HepG2 (cell line): ENCODE measurements at regions not wholly inside any gene's neighbourhood (a gene's known extent, or its start where the extent isn't known, plus 50 kb on each side); places are given as distances from the start of the nearest gene placed in this dataset.
A peak's percentile ranks its signal among the peaks of the same experiment; 100 is the strongest.

Source experiments
- ATAC-seq: fragments of 200-7000 bp; cut with Tn5 transposase; 3 replicates; pipeline ENCODE4 v1.9.1; 2020; ENCODE audit warnings: mild to moderate bottlenecking, moderate library complexity
- BruUV-seq: library from RNA; stranded (reverse); fragments of 400-500 nt; replicated peaks from 2 replicates; lab custom pipeline; 2021; lab: Mats Ljungman, UMichigan
- CTCF ChIA-PET: fragments of 300-600 bp; formaldehyde crosslinking; extraction: SDS; loops from one replicate; lab custom pipeline; 2021; ENCODE audit warnings: low total read pairs, inconsistent platforms, low intra/inter-chr PET ratio; lab: Yijun Ruan, JAX
- POLR2A ChIA-PET: fragments of 350-600 bp; sonication (Branson Sonifier 250); formaldehyde crosslinking; loops from one replicate; lab custom pipeline; 2020; ENCODE audit warnings: antibody characterized with exemption, inconsistent platforms; lab: Yijun Ruan, JAX
- DNase-seq: peaks from one replicate; pipeline ENCODE4 v3.0.0-alpha.2; 2015; ENCODE audit warnings: low spot score
- FAIRE-seq: peaks from 3 replicates; lab custom pipeline; 2011; peaks lifted over from hg19 to GRCh38; lab: Jason Lieb, UNC
- H2AFZ ChIP-seq: one replicate; pipeline ENCODE4 v1.6.1; 2011; ENCODE audit warnings: low read length, inconsistent platforms
- H3K27ac ChIP-seq: fragments of 300-600 bp; 3 replicates; pipeline ENCODE4 v1.8.0; 2011; ENCODE audit warnings: mixed run types, mild to moderate bottlenecking, mixed read lengths, low read length, inconsistent platforms; ENCODE audit not compliant: insufficient read depth; ENCODE audit errors: extremely low read length
- H3K27me3 ChIP-seq, 2 experiments: fragments of 200-600 bp in 1 of 2; 2 replicates in 1 of 2; 3 replicates in 1 of 2; pipeline versions ENCODE4 v1.6.0 to v1.8.0; 2011; ENCODE audit warnings: low read length in 2 of 2, mild to moderate bottlenecking in 2 of 2, moderate library complexity in 2 of 2, inconsistent platforms in 1 of 2; ENCODE audit not compliant: insufficient read depth in 2 of 2, control insufficient read depth in 1 of 2
- H3K36me3 ChIP-seq, 2 experiments: fragments of 200-600 bp in 1 of 2; replicated peaks in 1 of 2; 2 replicates in 1 of 2; 3 replicates in 1 of 2; pipeline versions ENCODE4 v1.5.1 to v1.8.0; 2011; ENCODE audit warnings: low read length in 2 of 2, inconsistent platforms in 1 of 2; ENCODE audit not compliant: insufficient read depth in 2 of 2, control insufficient read depth in 1 of 2
- H3K4me1 ChIP-seq: 2 replicates; pipeline ENCODE4 v1.5.1; 2012; ENCODE audit warnings: low read length, inconsistent platforms; ENCODE audit not compliant: insufficient read depth
- H3K4me2 ChIP-seq: 2 replicates; pipeline ENCODE4 v1.6.0; 2011; ENCODE audit warnings: low read depth, low read length, inconsistent platforms
- H3K4me3 ChIP-seq, 3 experiments: fragments of 200-600 bp in 1 of 3; sonication (generic), shearing (Covaris generic) in 1 of 3; replicated peaks in 1 of 3; 2 replicates each; pipeline ENCODE4 v1.5.1; 2011 to 2016; ENCODE audit warnings: low read length in 3 of 3, inconsistent platforms in 2 of 3, low read depth in 2 of 3, mild to moderate bottlenecking in 2 of 3, control low read depth in 1 of 3, mixed read lengths in 1 of 3; ENCODE audit not compliant: insufficient read depth in 1 of 3
- H3K79me2 ChIP-seq: one replicate; pipeline ENCODE4 v1.6.1; 2011; ENCODE audit warnings: low read length, inconsistent platforms; ENCODE audit not compliant: insufficient read depth
- H3K9ac ChIP-seq: 2 replicates; pipeline ENCODE4 v1.6.0; 2011; ENCODE audit warnings: mild to moderate bottlenecking, low read depth, low read length, inconsistent platforms; ENCODE audit not compliant: insufficient read depth
- H3K9me3 ChIP-seq: 2 replicates; pipeline ENCODE4 v1.5.1; 2012; ENCODE audit warnings: mild to moderate bottlenecking, low read length
- H4K20me1 ChIP-seq: 2 replicates; pipeline ENCODE4 v1.6.0; 2011; ENCODE audit warnings: inconsistent platforms, mild to moderate bottlenecking, low read length, moderate library complexity; ENCODE audit not compliant: insufficient read depth
- ETV6 ChIP-seq: sonication (generic); formaldehyde crosslinking; conservative IDR thresholded peaks from 2 replicates; pipeline ENCODE4 v1.4.0; 2020; ENCODE audit warnings: missing genetic modification reagents
- HNRNPL ChIP-seq: fragments of 200-400 bp; formaldehyde crosslinking; IDR thresholded peaks from 2 replicates; pipeline ENCODE4 v1.6.1; 2017; ENCODE audit warnings: mild to moderate bottlenecking, low read depth, low read length
- KDM4B ChIP-seq: sonication (generic); formaldehyde crosslinking; IDR thresholded peaks from 2 replicates; pipeline ENCODE4 v1.4.0; 2020; ENCODE audit warnings: missing genetic modification reagents
- MAFG ChIP-seq: sonication (generic); formaldehyde crosslinking; IDR thresholded peaks from 2 replicates; pipeline ENCODE4 v1.5.1; 2020; ENCODE audit warnings: mild to moderate bottlenecking, missing genetic modification reagents
- MBD4 ChIP-seq: IDR thresholded peaks from 2 replicates; pipeline ENCODE4 v1.6.1; 2012; ENCODE audit warnings: low read length, inconsistent platforms, borderline replicate concordance
- NFE2L2 ChIP-seq: fragments of 150-350 bp; IDR thresholded peaks from 2 replicates; pipeline ENCODE4 v1.6.1; 2014; ENCODE audit warnings: low read length
- SOX13 ChIP-seq, 3 experiments: fragments of 450-650 bp in 1 of 3; sonication (generic) in 1 of 3; formaldehyde crosslinking in 1 of 3; IDR thresholded peaks in 2 of 3; conservative IDR thresholded peaks in 1 of 3; 2 replicates each; pipeline versions ENCODE4 v1.5.0 to v1.6.1; 2016 to 2020; ENCODE audit warnings: antibody characterized with exemption in 1 of 3, mild to moderate bottlenecking in 1 of 3, missing compliant biosample characterization in 1 of 3, missing genetic modification reagents in 1 of 3, moderate library complexity in 1 of 3
- WIZ ChIP-seq: sonication (generic); formaldehyde crosslinking; IDR thresholded peaks from 2 replicates; pipeline ENCODE4 v1.5.1; 2020; ENCODE audit warnings: mild to moderate bottlenecking, missing genetic modification reagents
- ZFP36 ChIP-seq: fragments of 150-350 bp; IDR thresholded peaks from 2 replicates; pipeline ENCODE4 v1.6.1; 2018; ENCODE audit warnings: borderline replicate concordance, low read length, low read depth; ENCODE audit not compliant: partially characterized antibody
- ZFYVE20 ChIP-seq: sonication (generic); formaldehyde crosslinking; IDR thresholded peaks from 2 replicates; pipeline ENCODE4 v1.8.0; 2023; ENCODE audit warnings: low read depth, mild to moderate bottlenecking, moderate library complexity, missing genetic modification reagents, borderline replicate concordance
- ZNF317 ChIP-seq: sonication (generic); formaldehyde crosslinking; IDR thresholded peaks from 2 replicates; pipeline ENCODE4 v1.5.0; 2020; ENCODE audit warnings: mild to moderate bottlenecking, missing genetic modification reagents
- ZNF337 ChIP-seq: sonication (generic); formaldehyde crosslinking; IDR thresholded peaks from 2 replicates; pipeline ENCODE4 v1.5.1; 2020; ENCODE audit warnings: missing genetic modification reagents, low read depth, mild to moderate bottlenecking, borderline replicate concordance
- ZNF550 ChIP-seq: sonication (generic); formaldehyde crosslinking; IDR thresholded peaks from 2 replicates; pipeline ENCODE4 v1.4.0; 2020; ENCODE audit warnings: mild to moderate bottlenecking, missing genetic modification reagents, borderline replicate concordance
- WGBS: methylation state at CpG from one replicate; pipeline ENCODE4 v1.1.6; 2017; ENCODE audit warnings: low lambda C conversion rate; 5-methylcytosine and 5-hydroxymethylcytosine counted together
- in situ Hi-C: cut with HindIII; loops from 2 replicates; pipeline ENCODE4 v1.10.0; 2017; ENCODE audit warnings: low pct_unique_long_range_greater_than_20kb; ENCODE audit not compliant: extremely low pct_ligation_motif_present
- intact Hi-C: fragments of 100-400 bp; cut with micrococcal nuclease; formaldehyde crosslinking; loops from one replicate; pipeline ENCODE4 v1.10.0; 2022; ENCODE audit not compliant: unreplicated experiment
- TF ChIP-seq, protein P1 (sequence below): sonication (generic); formaldehyde crosslinking; IDR thresholded peaks from 2 replicates; pipeline ENCODE4 v1.8.0; 2022; ENCODE audit warnings: mild to moderate bottlenecking, missing genetic modification reagents, borderline replicate concordance

- H3K4me1 ChIP-seq = peaks cover 52% of the 10 kb centered on the region
- H3K4me3 ChIP-seq = no peak overlapping the region
- no peaks in the 10 kb centered on the region for H3K79me2 ChIP-seq
- H3K27me3 ChIP-seq = no peaks in the 10 kb centered on the region
- no peak overlapping the region for H3K4me2 ChIP-seq
- BruUV-seq = no TSS peak
- no peak overlapping the region for H2AFZ ChIP-seq
- no peak overlapping the region for H3K9ac ChIP-seq
- in situ Hi-C loops (no loop called here), intact Hi-C loops (no loop called here)
- H3K9me3 ChIP-seq = no peaks in the 10 kb centered on the region
- POLR2A ChIA-PET = no interaction called here
- no peaks in the 10 kb centered on the region for H4K20me1 ChIP-seq
- no peak for DNase-seq
- WGBS = 66% methylated on average over 3 of the region's 3 CpGs
- TF ChIP-seq ETV6 = no peak
- TF ChIP-seq KDM4B = no peak
- TF ChIP-seq, protein P1, sequence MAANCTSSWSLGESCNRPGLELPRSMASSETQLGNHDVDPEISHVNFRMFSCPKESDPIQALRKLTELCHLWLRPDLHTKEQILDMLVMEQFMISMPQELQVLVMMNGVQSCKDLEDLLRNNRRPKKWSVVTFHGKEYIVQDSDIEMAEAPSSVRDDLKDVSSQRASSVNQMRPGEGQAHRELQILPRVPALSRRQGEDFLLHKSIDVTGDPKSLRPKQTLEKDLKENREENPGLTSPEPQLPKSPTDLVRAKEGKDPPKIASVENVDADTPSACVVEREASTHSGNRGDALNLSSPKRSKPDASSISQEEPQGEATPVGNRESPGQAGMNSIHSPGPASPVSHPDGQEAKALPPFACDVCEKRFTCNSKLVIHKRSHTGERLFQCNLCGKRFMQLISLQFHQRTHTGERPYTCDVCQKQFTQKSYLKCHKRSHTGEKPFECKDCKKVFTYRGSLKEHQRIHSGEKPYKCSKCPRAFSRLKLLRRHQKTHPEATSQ = no peak
- TF ChIP-seq ZFP36 = no peak
- no peak for TF ChIP-seq NFE2L2
- TF ChIP-seq MAFG (CRISPR knock-in tag) = no peak
- CTCF ChIA-PET = no interaction called here
- H3K36me3 ChIP-seq = no peaks in the 10 kb centered on the region
- no peak overlapping the region for H3K27ac ChIP-seq
- ATAC-seq = no peak
- FAIRE-seq = no peak
Observed at GRCh38 chr3:40851836-40852235, 327.1 kb downstream of the ZNF621 start.

DNA sequence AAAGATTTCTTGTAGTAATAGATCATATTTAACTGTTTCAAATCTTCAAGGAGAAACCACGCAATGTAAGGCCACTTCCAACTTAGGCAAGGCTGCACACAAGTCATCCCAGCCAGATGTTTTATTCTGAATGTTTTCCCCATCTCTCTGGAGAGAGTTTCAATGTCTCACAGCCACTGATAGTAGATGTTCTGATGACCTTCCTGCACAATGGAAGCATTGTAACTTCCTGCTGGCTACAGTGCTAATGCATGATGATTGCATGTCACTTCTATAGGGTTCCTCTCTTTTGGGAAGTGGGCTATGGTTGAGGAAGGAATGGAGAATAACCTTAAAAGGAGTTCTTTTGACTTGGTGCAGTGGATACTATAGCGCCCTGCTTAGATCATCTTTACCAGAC, 328.0 kb downstream of the ZNF621 start:
- in situ Hi-C loops = no loop called here
- FAIRE-seq = no peak
- no peak overlapping the region for H3K4me2 ChIP-seq
- no peaks in the 10 kb centered on the region for H3K27me3 ChIP-seq
- TF ChIP-seq ZNF337 (no peak), SOX13 (IDR thresholded peaks at IDR 0.05) (no peak), SOX13 (CRISPR knock-in tag; conservative IDR thresholded peaks at IDR 0.05 in 1 of 2, IDR thresholded peaks at IDR 0.05 in 1 of 2) (peak in 1 of 2 experiments; percentile 8; a peak in 1 of 4 replicates), HNRNPL (no peak), WIZ (CRISPR knock-in tag) (no peak), ZFYVE20 (CRISPR knock-in tag) (no peak), MBD4 (no peak), ZNF550 (CRISPR knock-in tag) (no peak), ZNF317 (CRISPR knock-in tag) (peak; percentile 88; the same call in 1 of the 2 replicates)
- TF ChIP-seq, all 625 proteins: peak for 2
- Histone ChIP-seq H3K4me3 (no peak overlapping the region), H3K9me3 (no peaks in the 10 kb centered on the region), H3K36me3 (no peaks in the 10 kb centered on the region), H4K20me1 (no peaks in the 10 kb centered on the region), H3K9ac (no peak overlapping the region), H3K79me2 (no peaks in the 10 kb centered on the region), H3K4me1 (peaks cover 43% of the 10 kb centered on the region), H2AFZ (no peak overlapping the region), H3K27ac (no peak overlapping the region)
- intact Hi-C loops = no loop called here
- no TSS peak for BruUV-seq
- ChIA-PET CTCF (no interaction called here), POLR2A (no interaction called here)
- DNase-seq = no peak
- 56% methylated on average over 2 of the region's 2 CpGs for WGBS
- ATAC-seq = 0 out of 3 replicates have a peak, but pooled peaks have one; percentile 35
